Effector memory CD8-positive, alpha-beta T cell (primary cell): ENCODE measurements at regions not wholly inside any gene's neighbourhood (a gene's known extent, or its start where the extent isn't known, plus 50 kb on each side); places are given as distances from the start of the nearest gene placed in this dataset.
"Not testable (repeated sequence)": the region's sequence is repeated elsewhere in the genome, so short reads cannot be mapped to it uniquely, and the experiment has no call there.

Experiments
- ATAC-seq: fragments of 150-1000 bp; cut with Tn5 transposase; replicated peaks from 2 replicates; pipeline ENCODE4 v1.10.0; 2021; ENCODE audit warnings: mild to moderate bottlenecking, moderate library complexity
- DNase-seq, 3 experiments: peaks; one replicate each; pipeline ENCODE4 v3.0.0; 2021
- H3K27ac Mint-ChIP-seq, 2 donors: one replicate each; pipeline ENCODE4 v1.8.0; 2022; ENCODE audit warnings: mild to moderate bottlenecking in 2 of 2, mixed read lengths in 2 of 2, moderate library complexity in 2 of 2
- H3K27me3 Mint-ChIP-seq, 2 donors: one replicate each; pipeline ENCODE4 v1.8.0; 2022; ENCODE audit warnings: mixed read lengths in 2 of 2
- H3K36me3 Mint-ChIP-seq: one replicate; pipeline ENCODE4 v1.8.0; 2022; ENCODE audit warnings: mild to moderate bottlenecking, moderate library complexity, mixed read lengths; ENCODE audit not compliant: insufficient read depth
- H3K4me1 Mint-ChIP-seq, 2 donors: one replicate each; pipeline ENCODE4 v1.8.0; 2022; ENCODE audit warnings: low read depth in 2 of 2, mixed read lengths in 2 of 2
- H3K4me3 Mint-ChIP-seq, 2 donors: one replicate each; pipeline ENCODE4 v1.8.0; 2022; ENCODE audit warnings: mild to moderate bottlenecking in 2 of 2, mixed read lengths in 2 of 2, moderate library complexity in 2 of 2
- H3K9me3 Mint-ChIP-seq, 2 donors: one replicate each; pipeline ENCODE4 v1.8.0; 2022; ENCODE audit warnings: mixed read lengths in 2 of 2

DNA sequence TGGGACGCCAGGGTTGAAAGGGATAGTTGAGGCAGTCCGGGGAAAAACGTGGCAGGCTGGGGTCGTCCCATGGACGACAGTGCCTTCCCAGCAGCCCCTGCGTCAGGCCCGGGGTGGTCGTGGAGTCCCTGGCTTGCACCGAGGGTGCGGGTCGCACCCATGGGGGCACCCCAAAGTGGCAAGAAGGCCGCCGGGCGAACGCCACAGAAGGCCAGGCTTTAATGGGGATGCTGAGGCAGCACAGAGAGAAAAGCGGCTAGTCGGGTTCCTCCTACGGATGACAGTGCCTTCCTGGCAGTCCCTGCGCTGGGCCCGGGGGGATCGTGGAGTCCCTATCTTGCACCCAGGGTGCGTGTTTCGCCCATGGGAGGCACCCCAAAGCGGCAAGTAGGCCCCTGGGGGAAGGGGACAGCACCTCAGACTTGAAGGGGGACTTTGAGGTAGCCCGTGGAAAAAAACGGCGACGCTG, 158.6 kb upstream of the ALG10B start:
- Mint-ChIP-seq H3K4me3 (no peak overlapping the region), H3K36me3 (peaks cover 3% of the 10 kb centered on the region), H3K9me3 (no peaks in the 10 kb centered on the region), H3K27ac (no peak overlapping the region), H3K27me3 (no peaks in the 10 kb centered on the region), H3K4me1 (no peaks in the 10 kb centered on the region)
- DNase-seq (no peak), ATAC-seq (no peak)

DNA sequence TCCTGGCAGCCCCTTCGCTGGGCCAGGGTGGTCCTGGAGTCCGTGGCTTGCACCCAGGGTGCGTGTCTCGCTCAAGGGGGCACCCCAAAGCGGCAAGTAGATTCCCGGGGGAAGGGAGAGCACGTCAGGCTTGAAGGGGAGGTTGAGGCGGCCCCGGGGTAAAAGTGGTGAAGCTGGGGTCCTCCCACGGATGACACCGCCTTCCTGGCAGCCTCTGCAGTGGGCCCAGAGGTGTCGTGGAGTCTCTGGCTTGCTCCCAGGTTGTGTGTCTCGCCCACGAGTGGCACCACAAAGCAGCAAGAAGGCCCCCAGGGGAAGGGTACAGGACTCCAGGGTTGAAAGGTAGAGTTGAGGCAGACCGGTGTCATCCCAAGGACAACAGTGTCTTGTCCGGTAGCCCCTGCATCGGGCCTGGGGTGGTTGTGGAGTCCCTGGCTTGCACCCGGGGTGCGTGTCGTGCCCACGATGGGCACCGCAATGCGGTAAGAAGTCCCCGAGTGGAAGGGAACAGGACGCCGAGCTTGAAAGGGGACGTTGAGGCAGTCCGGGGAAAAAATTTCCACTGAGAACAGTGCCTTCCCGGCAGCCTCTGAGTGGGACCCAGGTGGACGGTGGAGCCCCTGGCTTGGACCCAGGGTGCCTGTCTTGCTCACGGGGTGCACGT, 158.0 kb upstream of the ALG10B start:
- no peak overlapping the region for H3K4me3 Mint-ChIP-seq
- no peak overlapping the region for H3K27ac Mint-ChIP-seq
- ATAC-seq (no peak), DNase-seq (no peak)
- H3K4me1 Mint-ChIP-seq = no peaks in the 10 kb centered on the region
- no peaks in the 10 kb centered on the region for H3K36me3 Mint-ChIP-seq
- no peaks in the 10 kb centered on the region for H3K27me3 Mint-ChIP-seq
- no peaks in the 10 kb centered on the region for H3K9me3 Mint-ChIP-seq

GRCh38 chr12:38159092-38159551, 157.5 kb upstream of the ALG10B start:
- DNase-seq (no peak), ATAC-seq (no peak)
- Mint-ChIP-seq H3K36me3 (no peaks in the 10 kb centered on the region), H3K4me3 (no peak overlapping the region), H3K9me3 (no peaks in the 10 kb centered on the region), H3K27ac (no peak overlapping the region), H3K4me1 (no peaks in the 10 kb centered on the region), H3K27me3 (no peaks in the 10 kb centered on the region)

GRCh38 chr12:38159591-38160317, 156.8 kb upstream of the ALG10B start:
- ATAC-seq (no peak), DNase-seq (no peak)
- Mint-ChIP-seq H3K4me1 (no peaks in the 10 kb centered on the region), H3K36me3 (no peaks in the 10 kb centered on the region), H3K4me3 (no peak overlapping the region), H3K27me3 (no peaks in the 10 kb centered on the region), H3K9me3 (no peaks in the 10 kb centered on the region), H3K27ac (no peak overlapping the region)

- no peaks in the 10 kb centered on the region for H3K36me3 Mint-ChIP-seq
- H3K4me3 Mint-ChIP-seq = no peak overlapping the region
- no peaks in the 10 kb centered on the region for H3K27me3 Mint-ChIP-seq
- H3K9me3 Mint-ChIP-seq = no peaks in the 10 kb centered on the region
- ATAC-seq = no peak
- DNase-seq = no peak
- H3K4me1 Mint-ChIP-seq = no peaks in the 10 kb centered on the region
- no peak overlapping the region for H3K27ac Mint-ChIP-seq
Measured at GRCh38 chr12:38160318-38161122, 156.1 kb upstream of the ALG10B start.

DNA sequence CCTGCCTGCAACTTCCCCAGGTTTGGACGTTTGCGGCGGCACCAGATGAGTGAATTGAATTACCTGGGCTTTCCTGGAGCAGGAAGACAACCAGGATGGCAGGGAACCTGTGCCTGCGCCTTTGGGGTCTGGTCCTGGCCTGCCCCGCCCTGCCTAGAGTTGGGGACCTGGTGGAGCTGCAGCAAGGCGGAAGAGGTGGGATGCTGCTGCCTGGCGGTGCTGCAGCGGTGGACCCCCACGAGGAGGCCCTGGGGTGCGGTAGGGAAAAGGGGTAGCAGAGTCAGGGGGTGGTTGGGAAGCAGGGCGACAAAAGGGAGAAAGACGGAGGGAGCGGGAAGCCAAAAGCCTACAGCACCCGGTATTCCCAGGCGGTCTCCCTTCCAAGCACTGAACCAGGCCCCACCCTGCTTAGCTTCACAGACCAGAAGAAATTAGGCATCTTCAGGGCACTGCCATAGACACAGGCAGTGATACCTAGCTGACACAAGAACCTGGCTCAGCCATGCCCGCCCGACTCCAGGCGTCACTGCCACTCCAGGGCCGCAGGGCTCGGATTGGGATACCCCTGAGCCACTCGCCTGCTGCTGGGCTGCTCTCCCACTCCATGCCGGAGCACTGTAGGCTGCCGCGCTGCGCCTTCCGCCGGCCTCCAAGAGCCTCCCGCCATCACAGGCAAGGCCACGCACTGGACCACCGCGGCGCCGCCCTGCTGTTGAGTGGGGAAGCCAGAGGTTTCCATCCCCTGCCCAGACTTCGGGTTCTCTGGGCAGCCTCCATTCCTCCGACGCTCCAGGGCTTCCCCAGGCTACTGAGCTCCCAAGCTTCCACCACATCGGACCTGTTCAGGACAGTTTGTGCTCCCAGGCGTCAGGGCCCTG, 155.2 kb upstream of the ALG10B start:
- Mint-ChIP-seq H3K4me3 (no peak overlapping the region), H3K27me3 (no peaks in the 10 kb centered on the region), H3K9me3 (no peaks in the 10 kb centered on the region), H3K27ac (no peak overlapping the region), H3K36me3 (no peaks in the 10 kb centered on the region), H3K4me1 (no peaks in the 10 kb centered on the region)
- DNase-seq (no peak), ATAC-seq (no peak)

- Mint-ChIP-seq H3K4me1 (no peaks in the 10 kb centered on the region), H3K27ac (no peak overlapping the region), H3K36me3 (no peaks in the 10 kb centered on the region), H3K4me3 (no peak overlapping the region), H3K27me3 (no peaks in the 10 kb centered on the region), H3K9me3 (no peaks in the 10 kb centered on the region)
- no peak for ATAC-seq
- no peak for DNase-seq
Measured at GRCh38 chr12:38162013-38162412, 154.6 kb upstream of the ALG10B start.

DNA sequence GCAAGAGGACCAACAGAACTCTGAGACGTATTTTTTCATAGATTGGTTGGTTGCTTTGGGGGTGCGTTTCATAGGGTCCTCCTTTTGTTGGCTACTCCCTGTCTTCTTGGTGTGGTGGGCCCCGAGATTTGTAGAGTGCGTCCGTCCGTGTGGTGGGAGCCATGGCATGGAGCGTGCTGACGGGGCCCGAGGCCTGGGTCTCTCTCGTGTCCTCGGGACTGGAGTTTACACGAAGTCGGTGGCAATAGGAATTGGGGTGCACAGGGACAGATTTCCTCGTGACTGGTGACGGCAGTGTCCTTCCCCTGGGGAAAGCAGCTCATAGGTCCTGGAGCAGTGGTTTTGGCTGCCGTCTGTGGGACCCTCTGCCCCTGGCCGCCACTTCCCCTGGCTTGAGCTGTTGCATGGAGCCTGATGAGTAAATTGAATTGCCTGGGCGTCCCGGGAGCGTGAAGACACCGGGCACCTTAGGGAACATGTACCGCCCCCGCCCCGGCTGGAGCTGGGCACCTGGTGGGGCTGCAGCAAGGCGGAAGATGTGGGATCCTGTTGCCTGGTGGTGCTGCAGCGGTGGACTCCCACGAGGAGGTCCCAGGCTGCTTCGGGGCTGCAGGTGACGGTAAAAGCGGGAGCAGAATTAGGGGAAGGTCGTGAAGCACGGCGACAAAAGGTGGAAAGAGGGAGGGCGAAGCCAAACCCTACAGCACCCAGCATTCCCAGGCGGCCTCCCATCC, 153.7 kb upstream of the ALG10B start:
- Mint-ChIP-seq H3K4me3 (no peak overlapping the region), H3K9me3 (no peaks in the 10 kb centered on the region), H3K36me3 (no peaks in the 10 kb centered on the region), H3K27ac (no peak overlapping the region), H3K4me1 (no peaks in the 10 kb centered on the region), H3K27me3 (no peaks in the 10 kb centered on the region)
- ATAC-seq (no peak), DNase-seq (no peak)

DNA sequence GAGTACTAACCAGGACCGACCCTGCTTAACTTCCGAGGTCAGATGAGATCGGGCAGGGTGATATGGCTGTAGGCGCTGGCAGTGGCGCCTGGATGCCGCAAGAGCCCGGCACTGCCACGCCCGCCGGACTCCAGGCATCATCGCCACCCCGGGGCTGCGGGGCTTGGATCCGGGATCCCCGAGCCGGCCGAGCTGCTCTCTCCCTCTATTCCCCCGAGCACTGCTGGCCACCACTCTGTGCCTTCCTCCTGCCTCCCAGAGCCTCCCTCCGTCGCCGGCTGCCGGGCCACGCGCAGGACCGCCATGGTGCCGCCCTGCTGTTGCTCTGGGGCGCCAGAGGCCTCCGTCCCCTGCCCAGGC, 153.2 kb upstream of the ALG10B start:
- no peaks in the 10 kb centered on the region for H3K4me1 Mint-ChIP-seq
- H3K27ac Mint-ChIP-seq = no peak overlapping the region
- ATAC-seq (no peak), DNase-seq (no peak)
- H3K36me3 Mint-ChIP-seq = no peaks in the 10 kb centered on the region
- no peaks in the 10 kb centered on the region for H3K9me3 Mint-ChIP-seq
- H3K27me3 Mint-ChIP-seq = no peaks in the 10 kb centered on the region
- no peak overlapping the region for H3K4me3 Mint-ChIP-seq

DNA sequence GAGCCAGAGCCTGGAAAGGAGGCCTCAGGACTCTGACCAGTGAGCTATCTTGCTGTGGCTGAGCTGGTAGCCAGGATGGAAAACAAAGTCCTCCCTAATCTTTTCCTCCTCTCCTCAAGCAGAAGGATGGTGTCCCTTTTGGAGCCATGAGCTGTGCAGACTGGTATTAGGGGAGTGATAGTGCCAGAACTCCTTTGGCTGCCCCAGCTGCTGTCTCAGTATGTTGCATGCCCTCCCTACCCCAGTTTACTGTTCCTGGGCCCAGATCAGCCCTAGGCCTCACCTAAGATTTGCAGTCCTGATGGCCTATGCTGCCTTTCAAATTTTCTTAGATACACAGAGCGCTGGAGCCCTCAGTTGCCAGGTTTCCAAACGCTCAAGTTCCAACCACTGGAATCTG, 150.3 kb upstream of the ALG10B start:
- no peaks in the 10 kb centered on the region for H3K27me3 Mint-ChIP-seq
- no peaks in the 10 kb centered on the region for H3K9me3 Mint-ChIP-seq
- H3K4me3 Mint-ChIP-seq = no peak overlapping the region
- no peak overlapping the region for H3K27ac Mint-ChIP-seq
- H3K36me3 Mint-ChIP-seq = no peaks in the 10 kb centered on the region
- no peaks in the 10 kb centered on the region for H3K4me1 Mint-ChIP-seq
- ATAC-seq (no peak), DNase-seq (no peak)

GRCh38 chr12:38175538-38175937, 141.0 kb upstream of the ALG10B start:
- H3K27ac Mint-ChIP-seq = no peak overlapping the region
- no peaks in the 10 kb centered on the region for H3K36me3 Mint-ChIP-seq
- H3K4me1 Mint-ChIP-seq = no peaks in the 10 kb centered on the region
- no peak for DNase-seq
- H3K4me3 Mint-ChIP-seq = no peak overlapping the region
- no peak for ATAC-seq
- H3K9me3 Mint-ChIP-seq = peaks cover 0 to 5% of the 10 kb centered on the region in 2 donors
- H3K27me3 Mint-ChIP-seq = peaks cover 0 to 6% of the 10 kb centered on the region in 2 donors

DNA sequence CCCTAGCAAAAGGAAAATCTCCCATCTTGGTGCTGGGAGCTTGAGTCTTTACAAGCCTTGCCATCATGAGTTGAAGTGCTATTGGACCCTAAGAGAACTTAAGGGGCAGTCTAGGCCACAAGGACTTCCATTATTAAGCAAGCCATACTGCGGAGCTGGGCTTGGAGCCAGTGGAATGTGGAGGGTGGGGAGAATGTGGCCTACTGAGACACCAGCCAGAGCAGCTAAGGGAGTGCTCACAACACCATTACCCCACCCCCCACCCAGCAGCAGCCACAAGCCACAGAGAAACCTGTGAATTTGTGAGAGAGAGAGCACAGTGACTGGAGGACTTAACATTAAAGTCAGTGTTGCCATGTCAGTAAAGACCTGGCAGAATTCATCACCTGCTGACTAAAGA, 133.0 kb upstream of the ALG10B start:
- not testable (repeated sequence) for DNase-seq, H3K36me3 Mint-ChIP-seq, ATAC-seq, H3K27ac Mint-ChIP-seq, H3K27me3 Mint-ChIP-seq, H3K9me3 Mint-ChIP-seq, H3K4me3 Mint-ChIP-seq, H3K4me1 Mint-ChIP-seq
